GM18909 (cell line): ENCODE measurements at regions not wholly inside any gene's neighbourhood (a gene's known extent, or its start where the extent isn't known, plus 50 kb on each side); places are given as distances from the start of the nearest gene placed in this dataset.
"Not testable (repeated sequence)": the region's sequence is repeated elsewhere in the genome, so short reads cannot be mapped to it uniquely, and the experiment has no call there.

ENCODE experiments used
- ATAC-seq: cut with Tn5 transposase; IDR thresholded peaks from one replicate; pipeline ENCODE4 v1.9.1; 2021; ENCODE audit warnings: mild to moderate bottlenecking; ENCODE audit not compliant: unreplicated experiment, poor library complexity

GRCh38 chr4:158395889-158396288, 125.8 kb upstream of the RXFP1 start:
- no peak for ATAC-seq

GRCh38 chr4:158397781-158398180, 123.9 kb upstream of the RXFP1 start:
- no peak for ATAC-seq

GRCh38 chr4:158407961-158408360, 113.7 kb upstream of the RXFP1 start:
- ATAC-seq, result not testable (repeated sequence)

GRCh38 chr4:158410272-158410671, 111.4 kb upstream of the RXFP1 start:
- ATAC-seq, result no peak

- ATAC-seq, result no peak
These were observed 110.4 kb upstream of the RXFP1 start for GRCh38 chr4:158411269-158411668.

GRCh38 chr4:158418679-158419078, 103.0 kb upstream of the RXFP1 start:
- ATAC-seq, result not testable (repeated sequence)

GRCh38 chr4:158420782-158421181, 100.9 kb upstream of the RXFP1 start:
- ATAC-seq, result no peak

GRCh38 chr4:158422546-158422945, 99.1 kb upstream of the RXFP1 start:
- ATAC-seq, result no peak

GRCh38 chr4:158428242-158428641, 93.4 kb upstream of the RXFP1 start:
- no peak for ATAC-seq

GRCh38 chr4:158442736-158443135, 78.9 kb upstream of the RXFP1 start:
- no peak for ATAC-seq

GRCh38 chr4:158443731-158444130, 78.0 kb upstream of the RXFP1 start:
- ATAC-seq, result no peak

- ATAC-seq, result no peak
These were observed 77.1 kb upstream of the RXFP1 start for GRCh38 chr4:158444621-158445020.

GRCh38 chr4:158446106-158446505, 75.6 kb upstream of the RXFP1 start:
- ATAC-seq, result no peak

GRCh38 chr4:158450741-158451140, 70.9 kb upstream of the RXFP1 start:
- no peak for ATAC-seq

- not testable (repeated sequence) for ATAC-seq
These were observed 69.6 kb upstream of the RXFP1 start for GRCh38 chr4:158452116-158452515.

- no peak for ATAC-seq
These were observed 63.3 kb upstream of the RXFP1 start for GRCh38 chr4:158458271-158458895.

- ATAC-seq, result no peak
These were observed 62.4 kb upstream of the RXFP1 start for GRCh38 chr4:158459085-158459820.

GRCh38 chr4:158461336-158461735, 60.3 kb upstream of the RXFP1 start:
- no peak for ATAC-seq

- ATAC-seq, result no peak
These were observed 59.1 kb upstream of the RXFP1 start for GRCh38 chr4:158462611-158463010.
